PFSK-1 (cell line): ENCODE measurements at regions not wholly inside any gene's neighbourhood (a gene's known extent, or its start where the extent isn't known, plus 50 kb on each side); places are given as distances from the start of the nearest gene placed in this dataset.

Experiments
- FOXP2 ChIP-seq: optimal IDR thresholded peaks from 2 replicates; pipeline ENCODE3; 2011; ENCODE audit warnings: borderline replicate concordance, control low read depth, inconsistent platforms; ENCODE audit not compliant: insufficient read depth; ENCODE audit errors: extremely low read length, extremely low read depth
- POLR2AphosphoS5 ChIP-seq: IDR thresholded peaks from 2 replicates; pipeline ENCODE4 v1.6.1; 2012; ENCODE audit warnings: low read depth, mild to moderate bottlenecking, control low read depth, low read length, moderate library complexity
- SIN3A ChIP-seq: IDR thresholded peaks from 2 replicates; pipeline ENCODE4 v1.6.1; 2012; ENCODE audit warnings: mild to moderate bottlenecking, low read length, moderate library complexity, borderline replicate concordance; ENCODE audit not compliant: insufficient read depth
- TAF1 ChIP-seq: IDR thresholded peaks from 2 replicates; pipeline ENCODE4 v1.6.1; 2012; ENCODE audit warnings: low read length, control low read depth, borderline replicate concordance; ENCODE audit not compliant: insufficient read depth
- TF ChIP-seq, protein P1 (sequence below), 2 experiments: IDR thresholded peaks; 2 replicates each; pipeline versions ENCODE4 v1.6.1 to v1.8.0; 2011 to 2012; ENCODE audit warnings: low read depth in 2 of 2, low read length in 2 of 2, control low read depth in 1 of 2, inconsistent platforms in 1 of 2, mild to moderate bottlenecking in 1 of 2, moderate library complexity in 1 of 2; ENCODE audit not compliant: insufficient read depth in 1 of 2

DNA sequence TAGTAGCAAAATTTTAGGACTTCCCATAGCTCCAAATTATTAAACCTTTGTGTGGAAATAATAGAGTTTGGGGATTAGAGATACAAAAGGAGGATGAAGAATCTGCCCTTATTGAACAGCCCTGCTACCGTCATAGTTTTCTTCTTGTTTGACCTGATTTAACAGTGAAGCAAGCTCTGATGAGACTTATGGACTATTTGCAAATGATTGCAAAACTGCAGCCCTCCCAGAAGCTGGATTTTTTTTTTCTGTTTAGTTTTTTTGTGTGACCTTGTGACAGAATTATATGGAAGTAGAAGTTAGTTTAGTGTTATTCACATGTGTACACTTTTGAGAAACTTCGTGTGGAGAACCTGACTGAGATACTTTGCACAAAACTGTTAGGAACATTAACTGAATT, 267.8 kb downstream of the KCNRG start:
- TF ChIP-seq POLR2AphosphoS5 (no peak), FOXP2 (no peak), TAF1 (no peak), SIN3A (no peak)
- TF ChIP-seq, protein P1, sequence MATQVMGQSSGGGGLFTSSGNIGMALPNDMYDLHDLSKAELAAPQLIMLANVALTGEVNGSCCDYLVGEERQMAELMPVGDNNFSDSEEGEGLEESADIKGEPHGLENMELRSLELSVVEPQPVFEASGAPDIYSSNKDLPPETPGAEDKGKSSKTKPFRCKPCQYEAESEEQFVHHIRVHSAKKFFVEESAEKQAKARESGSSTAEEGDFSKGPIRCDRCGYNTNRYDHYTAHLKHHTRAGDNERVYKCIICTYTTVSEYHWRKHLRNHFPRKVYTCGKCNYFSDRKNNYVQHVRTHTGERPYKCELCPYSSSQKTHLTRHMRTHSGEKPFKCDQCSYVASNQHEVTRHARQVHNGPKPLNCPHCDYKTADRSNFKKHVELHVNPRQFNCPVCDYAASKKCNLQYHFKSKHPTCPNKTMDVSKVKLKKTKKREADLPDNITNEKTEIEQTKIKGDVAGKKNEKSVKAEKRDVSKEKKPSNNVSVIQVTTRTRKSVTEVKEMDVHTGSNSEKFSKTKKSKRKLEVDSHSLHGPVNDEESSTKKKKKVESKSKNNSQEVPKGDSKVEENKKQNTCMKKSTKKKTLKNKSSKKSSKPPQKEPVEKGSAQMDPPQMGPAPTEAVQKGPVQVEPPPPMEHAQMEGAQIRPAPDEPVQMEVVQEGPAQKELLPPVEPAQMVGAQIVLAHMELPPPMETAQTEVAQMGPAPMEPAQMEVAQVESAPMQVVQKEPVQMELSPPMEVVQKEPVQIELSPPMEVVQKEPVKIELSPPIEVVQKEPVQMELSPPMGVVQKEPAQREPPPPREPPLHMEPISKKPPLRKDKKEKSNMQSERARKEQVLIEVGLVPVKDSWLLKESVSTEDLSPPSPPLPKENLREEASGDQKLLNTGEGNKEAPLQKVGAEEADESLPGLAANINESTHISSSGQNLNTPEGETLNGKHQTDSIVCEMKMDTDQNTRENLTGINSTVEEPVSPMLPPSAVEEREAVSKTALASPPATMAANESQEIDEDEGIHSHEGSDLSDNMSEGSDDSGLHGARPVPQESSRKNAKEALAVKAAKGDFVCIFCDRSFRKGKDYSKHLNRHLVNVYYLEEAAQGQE (IDR thresholded peaks at IDR 0.05; ENCODE audit: insufficient read depth in 1 of 2, low read depth in 2 of 2, low read length in 2 of 2) = no peak
